ENCODE measurements at regions not wholly inside any gene's neighbourhood (a gene's known extent, or its start where the extent isn't known, plus 50 kb on each side); places are given as distances from the start of the nearest gene placed in this dataset.

GRCh38 chr12:61272441-61272840 lies 987.8 kb upstream of the USP15 start:
- TF ChIP-seq CTCF (conservative IDR thresholded peaks at IDR 0.05): no peak
- no peak for TF ChIP-seq ZFX (IDR thresholded peaks at IDR 0.05)
